CD4-positive, alpha-beta T cell treated with Interleukin-17A for 4 hours (primary cell): ENCODE measurements at regions not wholly inside any gene's neighbourhood (a gene's known extent, or its start where the extent isn't known, plus 50 kb on each side); places are given as distances from the start of the nearest gene placed in this dataset.
"Not testable (repeated sequence)": the region's sequence is repeated elsewhere in the genome, so short reads cannot be mapped to it uniquely, and the experiment has no call there.

Experiments
- DNase-seq: peaks from one replicate; pipeline ENCODE4 v3.0.0-alpha.2; 2020; ENCODE audit warnings: mixed read lengths

GRCh38 chr7:109647263-109647662 lies 1077.6 kb downstream of the DNAJB9 start:
- DNase-seq, result not testable (repeated sequence)

DNA sequence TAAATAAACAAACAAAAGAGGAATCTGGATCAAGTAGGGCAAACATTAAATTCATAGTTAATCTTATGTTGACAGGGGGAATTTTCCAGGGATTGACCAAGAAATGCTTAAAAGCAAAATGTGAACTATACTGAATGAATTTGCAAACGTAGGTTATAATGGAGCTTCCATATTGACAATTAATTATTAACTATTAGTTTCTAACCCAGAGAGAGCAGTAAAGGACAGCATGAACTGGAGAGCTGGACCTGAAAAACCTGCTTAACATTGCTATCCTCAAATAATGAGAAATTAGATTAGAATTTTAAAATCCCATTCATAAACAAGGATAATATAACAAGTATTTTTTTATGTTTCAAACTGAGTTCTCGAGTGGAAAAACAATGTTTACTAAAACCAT lies 1089.6 kb downstream of the DNAJB9 start:
- DNase-seq, result no peak

DNA sequence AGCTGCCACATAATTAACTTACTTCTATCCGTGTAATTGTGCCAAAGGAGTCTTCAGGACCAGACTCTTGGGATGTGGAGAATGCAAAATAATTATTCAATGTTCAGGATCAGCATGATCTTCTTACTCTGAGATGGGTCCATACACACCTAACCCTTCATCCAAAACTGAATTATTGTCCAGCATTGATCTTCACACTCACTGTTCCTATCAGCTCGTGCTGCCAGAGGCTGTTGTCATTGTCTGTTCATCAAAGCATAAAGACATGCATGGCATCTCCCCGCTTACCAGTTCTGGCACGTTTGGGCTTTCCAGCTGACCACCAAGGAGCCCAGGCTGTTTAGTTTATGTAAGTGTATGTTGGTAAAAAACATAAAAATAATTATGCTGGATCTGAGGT lies 1090.7 kb downstream of the DNAJB9 start:
- no peak for DNase-seq

DNA sequence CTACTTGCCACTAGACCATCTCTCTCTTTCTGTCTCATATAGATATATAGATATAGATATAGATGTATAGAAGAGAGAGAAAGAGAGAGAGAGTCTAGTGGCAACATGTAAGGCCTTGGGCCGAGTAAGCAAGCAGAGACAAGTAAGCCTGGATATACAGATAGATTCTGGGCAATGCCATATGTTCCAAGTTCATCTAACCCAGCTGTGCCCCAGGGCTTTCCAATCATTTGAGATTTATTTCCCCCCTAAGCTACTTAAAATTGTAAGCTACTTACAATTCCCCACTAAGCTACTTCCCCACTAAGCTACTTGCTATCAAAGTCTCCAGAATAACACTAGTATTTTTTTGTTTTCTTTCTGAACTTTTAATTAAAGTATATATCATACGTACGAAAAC lies 1094.1 kb downstream of the DNAJB9 start:
- no peak for DNase-seq

GRCh38 chr7:109687269-109687668 lies 1117.6 kb downstream of the DNAJB9 start:
- not testable (repeated sequence) for DNase-seq

DNA sequence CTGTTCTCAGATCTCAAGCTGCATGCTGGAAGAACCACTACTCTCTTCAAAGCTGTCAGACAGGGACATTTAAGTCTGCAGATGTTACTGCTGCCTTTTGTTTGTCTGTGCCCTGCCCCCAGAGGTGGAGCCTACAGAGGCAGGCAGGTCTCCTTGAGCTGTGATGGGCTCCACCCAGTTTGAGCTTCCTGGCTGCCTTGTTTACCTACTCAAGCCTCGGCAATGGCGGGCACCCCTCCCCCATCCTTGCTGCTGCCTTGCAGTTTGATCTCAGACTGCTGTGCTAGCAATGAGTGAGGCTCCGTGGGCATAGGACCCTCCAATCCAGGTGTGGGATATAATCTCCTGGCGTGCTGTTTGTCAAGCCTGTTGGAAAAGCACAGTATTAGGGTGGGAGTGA lies 1122.9 kb downstream of the DNAJB9 start:
- DNase-seq, result not testable (repeated sequence)

GRCh38 chr7:109694149-109695071 lies 1124.7 kb downstream of the DNAJB9 start:
- DNase-seq, result no peak

DNA sequence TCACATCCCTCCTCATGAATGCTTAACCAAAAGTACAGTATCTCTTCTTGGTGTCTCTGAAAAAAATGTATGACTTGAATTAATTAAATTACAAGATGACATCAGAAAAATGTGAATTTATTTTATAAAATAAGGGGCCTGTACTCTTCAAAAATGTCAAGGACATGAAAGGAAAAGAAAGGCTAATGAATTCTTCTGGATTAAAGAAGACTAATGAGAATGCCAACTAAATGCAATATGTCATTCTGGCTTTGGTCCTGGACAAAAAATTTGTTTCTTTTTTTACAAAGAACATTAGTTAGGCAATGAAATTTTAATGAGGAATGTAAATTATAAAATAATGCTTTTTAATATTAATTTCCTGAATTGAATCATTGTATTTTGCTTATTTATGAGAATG lies 1125.7 kb downstream of the DNAJB9 start:
- no peak for DNase-seq

- no peak for DNase-seq
Measured at GRCh38 chr7:109696723-109697122, 1127.0 kb downstream of the DNAJB9 start.

GRCh38 chr7:109699661-109700060 lies 1130.0 kb downstream of the DNAJB9 start:
- DNase-seq, result no peak

DNA sequence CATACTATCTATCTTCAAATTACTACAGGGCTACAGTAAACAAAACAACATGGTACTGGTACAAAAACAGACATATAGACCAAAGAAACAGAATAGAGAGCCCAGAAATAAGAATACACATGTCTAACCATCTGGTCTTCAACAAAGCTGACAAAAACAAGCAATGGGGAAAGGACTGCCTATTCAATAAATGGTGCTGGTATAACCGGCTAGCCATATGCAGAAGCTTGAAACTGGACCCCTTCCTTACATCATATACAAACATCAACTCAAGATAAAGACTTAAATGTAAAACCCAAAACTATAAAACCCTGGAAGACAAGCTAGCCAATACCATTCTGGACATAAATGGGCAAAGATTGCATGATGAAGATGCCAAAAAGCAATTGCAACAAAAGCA lies 1143.7 kb downstream of the DNAJB9 start:
- DNase-seq, result no peak

DNA sequence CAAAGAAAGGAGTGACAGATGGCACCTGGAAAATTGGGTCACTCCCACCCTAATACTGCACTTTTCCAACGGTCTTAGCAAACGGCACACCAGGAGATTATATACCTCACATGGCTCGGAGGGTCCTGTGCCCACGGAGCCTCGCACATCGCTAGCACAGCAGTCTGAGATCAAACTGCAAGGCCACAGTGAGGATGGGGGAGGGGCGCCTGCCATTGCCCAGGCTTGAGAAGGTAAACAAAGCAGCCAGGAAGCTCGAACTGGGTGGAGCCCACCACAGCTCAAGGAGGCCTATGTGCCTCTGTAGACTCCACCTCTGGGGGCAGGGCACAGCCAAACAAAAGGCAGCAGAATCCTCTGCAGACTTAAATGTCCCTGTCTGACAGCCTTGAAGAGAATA lies 1149.7 kb downstream of the DNAJB9 start:
- DNase-seq, result not testable (repeated sequence)

- DNase-seq, result no peak
Measured at GRCh38 chr7:109734601-109735000, 1164.9 kb downstream of the DNAJB9 start.

DNA sequence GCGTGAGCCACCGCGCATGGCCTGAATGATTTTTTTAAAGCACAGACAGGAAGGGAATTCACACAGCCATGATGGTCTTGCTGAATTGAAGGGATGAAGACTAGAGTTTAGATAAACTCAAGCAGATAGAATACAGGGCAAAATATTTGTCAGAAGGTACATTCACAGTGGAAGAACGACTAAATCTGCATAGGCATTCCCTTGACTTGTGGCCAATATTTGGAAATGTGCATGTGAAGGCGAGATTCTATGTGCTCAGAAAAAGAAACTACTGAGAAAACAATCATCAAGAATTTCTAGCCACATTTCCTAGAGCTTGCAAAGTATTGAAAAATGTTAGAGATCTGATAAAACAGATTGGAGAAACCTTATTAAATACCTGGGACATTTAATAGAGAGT lies 1166.2 kb downstream of the DNAJB9 start:
- DNase-seq, result no peak

DNA sequence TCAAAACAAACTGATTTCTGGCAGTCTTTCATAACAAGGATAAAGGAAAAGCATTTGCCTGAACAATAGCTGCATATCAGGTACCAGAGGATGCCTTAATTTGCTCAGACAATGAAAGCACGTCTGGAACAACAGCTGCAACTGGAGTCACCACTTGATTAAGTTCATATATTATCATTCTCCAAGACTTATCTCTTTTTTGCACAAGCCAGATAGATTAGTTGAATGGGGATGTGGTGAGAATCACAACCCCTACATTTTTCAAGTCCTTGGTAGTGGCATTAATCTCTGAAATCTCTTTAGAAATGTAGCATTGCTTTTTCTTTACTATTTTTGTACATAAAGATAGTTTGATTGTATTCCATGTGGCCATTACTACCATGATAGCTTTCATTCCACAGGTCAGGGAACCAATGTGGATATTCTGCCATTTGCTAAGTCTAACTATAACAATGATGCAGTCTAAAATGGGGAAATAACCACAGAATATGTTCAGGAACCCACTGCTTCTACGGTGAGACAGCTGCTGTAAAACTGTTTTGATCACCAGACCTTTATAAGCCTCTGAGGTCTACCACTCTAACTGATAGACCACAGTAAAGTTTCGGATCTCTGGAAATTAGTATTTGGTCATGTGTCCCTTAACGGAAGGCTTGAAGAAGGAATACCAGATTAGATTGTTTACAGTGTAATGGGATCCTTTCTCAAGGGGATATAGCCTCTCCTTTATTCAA lies 1176.2 kb downstream of the DNAJB9 start:
- no peak for DNase-seq

DNA sequence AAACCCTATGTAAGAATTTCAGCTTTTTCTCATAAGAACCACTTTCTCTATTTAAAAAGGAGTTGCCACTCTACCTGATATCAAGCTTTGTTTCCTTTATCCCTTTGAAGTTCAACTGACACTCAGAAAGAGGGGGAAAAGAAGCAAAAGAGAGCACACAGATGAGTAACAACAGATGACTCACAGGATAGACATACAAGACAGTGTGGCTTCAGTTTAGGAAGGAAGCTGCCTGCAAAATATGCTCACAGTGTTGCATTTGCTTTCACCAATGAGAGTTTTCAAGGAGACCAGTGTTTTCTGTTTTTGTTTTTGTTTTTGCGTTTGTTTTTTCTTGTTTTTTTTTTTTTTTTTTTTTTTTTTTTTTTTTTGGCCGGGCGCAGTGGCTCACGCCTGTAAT lies 1181.6 kb downstream of the DNAJB9 start:
- no peak for DNase-seq

GRCh38 chr7:109752068-109752467 lies 1182.4 kb downstream of the DNAJB9 start:
- DNase-seq, result no peak

GRCh38 chr7:109757713-109758112 lies 1188.0 kb downstream of the DNAJB9 start:
- DNase-seq, result no peak

- no peak for DNase-seq
Measured at GRCh38 chr7:109763611-109764010, 1193.9 kb downstream of the DNAJB9 start.

DNA sequence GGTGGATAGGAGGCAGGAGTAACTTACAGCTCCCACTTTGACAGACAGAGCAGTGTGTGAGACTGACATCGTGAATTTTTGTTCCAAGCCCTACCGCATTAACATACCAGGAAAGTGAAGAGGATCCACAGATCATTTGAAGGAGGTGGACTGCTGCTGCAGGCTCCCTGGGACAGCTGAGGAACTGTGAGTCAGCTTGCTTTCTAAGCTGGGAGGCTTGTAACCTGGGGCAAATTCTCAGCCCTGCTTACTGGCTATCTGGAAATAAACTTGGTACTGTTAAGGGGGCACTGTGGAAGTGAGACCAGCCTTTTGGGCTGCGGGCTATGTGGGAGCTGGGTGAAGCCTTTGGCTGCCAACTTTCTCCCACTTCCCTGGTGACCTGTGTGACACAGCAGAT lies 1202.5 kb downstream of the DNAJB9 start:
- DNase-seq, result no peak

DNA sequence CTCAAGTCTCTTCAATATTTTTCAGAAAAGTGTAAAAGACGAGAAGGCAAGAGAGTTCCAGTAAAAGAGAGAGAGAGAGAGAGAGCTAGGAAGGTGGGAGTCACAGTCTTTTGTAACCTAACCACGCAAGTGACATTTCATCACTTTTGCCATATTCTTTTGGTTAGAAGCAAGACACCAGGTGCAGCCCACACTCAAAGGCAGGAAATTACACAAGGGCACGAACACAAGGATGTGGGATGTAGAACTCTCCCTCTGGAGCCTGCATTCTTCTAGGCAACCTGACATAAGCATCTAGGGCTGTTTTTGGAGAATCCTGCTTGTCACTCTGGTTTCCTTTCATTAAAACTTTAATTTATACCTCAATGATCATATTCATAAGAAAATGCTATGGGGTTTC lies 1213.1 kb downstream of the DNAJB9 start:
- no peak for DNase-seq

DNA sequence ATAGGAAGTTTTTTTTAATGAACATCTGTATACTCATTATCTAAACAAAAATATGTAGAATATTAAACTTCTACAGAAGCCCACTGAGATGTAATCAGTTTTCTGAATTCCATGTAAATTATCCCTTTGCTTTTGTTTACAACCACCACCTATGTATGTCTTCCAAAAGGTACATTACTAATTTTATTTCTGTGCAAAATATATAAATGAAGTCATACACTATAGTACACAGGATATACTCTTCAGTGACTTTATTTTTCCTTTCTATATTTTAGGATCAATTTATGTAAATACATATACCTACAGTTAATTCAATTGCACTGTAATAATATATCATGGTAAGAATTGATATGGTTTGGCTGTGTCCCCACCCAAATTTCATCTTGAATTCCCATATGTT lies 1236.9 kb downstream of the DNAJB9 start:
- no peak for DNase-seq

DNA sequence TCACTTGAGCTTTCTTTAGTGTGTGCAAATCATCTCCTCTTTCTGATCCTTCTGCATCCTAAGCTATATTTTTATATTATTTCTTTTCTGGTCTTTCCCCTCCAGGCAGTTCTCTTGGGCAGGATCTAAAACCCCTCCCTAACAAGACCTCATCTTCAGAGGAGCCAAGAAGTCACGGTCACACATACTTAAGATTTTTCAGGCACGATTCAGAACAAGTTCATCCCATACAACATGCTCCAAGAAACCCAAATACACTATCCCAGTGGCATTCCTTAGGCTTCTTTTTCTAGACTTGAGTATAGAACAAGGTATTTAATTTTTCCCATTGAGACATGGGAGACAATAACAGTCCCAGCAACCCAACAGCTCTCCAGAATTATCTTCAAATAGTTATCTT lies 1251.5 kb downstream of the DNAJB9 start:
- DNase-seq, result no peak

GRCh38 chr7:109834851-109835250 lies 1256.1 kb upstream of the LRRN3 start:
- no peak for DNase-seq
